ENCODE measurements at regions not wholly inside any gene's neighbourhood (a gene's known extent, or its start where the extent isn't known, plus 50 kb on each side); places are given as distances from the start of the nearest gene placed in this dataset.

- no peak for DNase-seq (ENCODE audit: low read depth)
Measured at GRCh38 chr11:82373781-82374542, 359.7 kb downstream of the FAM181B start.

- DNase-seq (ENCODE audit: low read depth), result no peak
Measured at GRCh38 chr11:82365351-82365750, 368.3 kb downstream of the FAM181B start.

GRCh38 chr11:82356316-82356715 lies 377.3 kb downstream of the FAM181B start:
- DNase-seq (ENCODE audit: low read depth), result no peak

GRCh38 chr11:82355313-82355823 lies 378.3 kb downstream of the FAM181B start:
- no peak for DNase-seq (ENCODE audit: low read depth)

GRCh38 chr11:82326853-82327252 lies 406.8 kb downstream of the FAM181B start:
- no peak for DNase-seq (ENCODE audit: low read depth)

- DNase-seq (ENCODE audit: low read depth), result no peak
Measured at GRCh38 chr11:82321206-82321605, 412.5 kb downstream of the FAM181B start.

- no peak for DNase-seq (ENCODE audit: low read depth)
Measured at GRCh38 chr11:82315093-82315492, 418.6 kb downstream of the FAM181B start.

GRCh38 chr11:82308979-82309378 lies 424.7 kb downstream of the FAM181B start:
- DNase-seq (ENCODE audit: low read depth), result no peak

GRCh38 chr11:82305123-82305522 lies 428.5 kb downstream of the FAM181B start:
- DNase-seq (ENCODE audit: low read depth), result no peak

- no peak for DNase-seq (ENCODE audit: low read depth)
Measured at GRCh38 chr11:82303671-82304070, 430.0 kb downstream of the FAM181B start.

GRCh38 chr11:82288471-82288870 lies 445.2 kb downstream of the FAM181B start:
- DNase-seq (ENCODE audit: low read depth), result no peak

GRCh38 chr11:82270870-82271269 lies 462.8 kb downstream of the FAM181B start:
- no peak for DNase-seq (ENCODE audit: low read depth)

- no peak for DNase-seq (ENCODE audit: low read depth)
Measured at GRCh38 chr11:82268627-82269026, 465.0 kb downstream of the FAM181B start.

GRCh38 chr11:82267186-82267585 lies 466.5 kb downstream of the FAM181B start:
- DNase-seq (ENCODE audit: low read depth), result no peak

GRCh38 chr11:82261367-82261766 lies 472.3 kb downstream of the FAM181B start:
- no peak for DNase-seq (ENCODE audit: low read depth)

- no peak for DNase-seq (ENCODE audit: low read depth)
Measured at GRCh38 chr11:82250047-82250446, 483.6 kb downstream of the FAM181B start.

GRCh38 chr11:82246926-82247325 lies 486.7 kb downstream of the FAM181B start:
- DNase-seq (ENCODE audit: low read depth), result no peak

GRCh38 chr11:82239498-82239897 lies 494.2 kb downstream of the FAM181B start:
- DNase-seq (ENCODE audit: low read depth), result no peak

GRCh38 chr11:82234256-82234655 lies 499.4 kb downstream of the FAM181B start:
- no peak for DNase-seq (ENCODE audit: low read depth)

GRCh38 chr11:82233201-82233600 lies 500.5 kb downstream of the FAM181B start:
- no peak for DNase-seq (ENCODE audit: low read depth)

GRCh38 chr11:82229341-82229740 lies 504.3 kb downstream of the FAM181B start:
- DNase-seq (ENCODE audit: low read depth), result no peak

- DNase-seq (ENCODE audit: low read depth), result no peak
Measured at GRCh38 chr11:82225930-82226329, 507.7 kb downstream of the FAM181B start.

- DNase-seq (ENCODE audit: low read depth), result no peak
Measured at GRCh38 chr11:82225502-82225901, 508.2 kb downstream of the FAM181B start.
